A673 (cell line): ENCODE measurements at regions not wholly inside any gene's neighbourhood (a gene's known extent, or its start where the extent isn't known, plus 50 kb on each side); places are given as distances from the start of the nearest gene placed in this dataset.

Experiments
- BruUV-seq: library from RNA; stranded (reverse); fragments of 400-500 nt; replicated peaks from 2 replicates; lab custom pipeline; 2021; lab: Mats Ljungman, UMichigan
- CTCF ChIA-PET: fragments of 300-600 bp; sonication (Branson Sonifier 250); formaldehyde crosslinking; loops from one replicate; lab custom pipeline; 2022; ENCODE audit warnings: antibody characterized with exemption; lab: Charles Lee
- POLR2A ChIA-PET: fragments of 300-600 bp; sonication (Branson Sonifier 250); formaldehyde crosslinking; loops from one replicate; lab custom pipeline; 2022; ENCODE audit warnings: antibody characterized with exemption; ENCODE audit not compliant: low non-redundant PET; lab: Charles Lee
- DNase-seq: peaks from one replicate; pipeline ENCODE4 v3.0.0-alpha.2; 2015; ENCODE audit warnings: low spot score
- H3K27ac ChIP-seq: fragments of 200-600 bp; sonication (generic); 2 replicates; pipeline ENCODE4 v1.5.1; 2016; ENCODE audit warnings: mixed run types, low read depth, mild to moderate bottlenecking, mixed read lengths, antibody characterized with exemption, low read length; ENCODE audit not compliant: poor library complexity, severe bottlenecking
- H3K27me3 ChIP-seq: fragments of 200-600 bp; sonication (generic); replicated peaks from 2 replicates; pipeline ENCODE4 v1.6.1; 2017; ENCODE audit warnings: mixed run types, low read depth, mild to moderate bottlenecking, mixed read lengths, antibody characterized with exemption, low read length; ENCODE audit not compliant: insufficient read depth, poor library complexity
- H3K36me3 ChIP-seq: fragments of 200-600 bp; sonication (generic); 2 replicates; pipeline ENCODE4 v1.6.1; 2016; ENCODE audit warnings: mixed run types, mild to moderate bottlenecking, mixed read lengths, antibody characterized with exemption, low read length; ENCODE audit not compliant: insufficient read depth, poor library complexity, severe bottlenecking
- H3K4me1 ChIP-seq: fragments of 200-600 bp; sonication (generic); 2 replicates; pipeline ENCODE4 v1.6.1; 2017; ENCODE audit warnings: mixed run types, mild to moderate bottlenecking, mixed read lengths, antibody characterized with exemption, low read length; ENCODE audit not compliant: insufficient read depth, poor library complexity, severe bottlenecking
- H3K4me3 ChIP-seq: fragments of 200-600 bp; sonication (generic); 2 replicates; pipeline ENCODE4 v1.5.1; 2016; ENCODE audit warnings: low read depth, mixed run types, mild to moderate bottlenecking, mixed read lengths, low read length; ENCODE audit not compliant: poor library complexity, severe bottlenecking
- H3K9me3 ChIP-seq: fragments of 200-600 bp; sonication (generic); 2 replicates; pipeline ENCODE4 v1.6.1; 2016; ENCODE audit warnings: mixed run types, low read depth, mild to moderate bottlenecking, mixed read lengths, antibody characterized with exemption, low read length; ENCODE audit not compliant: poor library complexity, severe bottlenecking
- CTCF ChIP-seq: fragments of 300-800, 200-600 bp; sonication (generic); conservative IDR thresholded peaks from 2 replicates; pipeline ENCODE4 v1.5.1; 2017; ENCODE audit warnings: low read depth, mild to moderate bottlenecking, antibody characterized with exemption, low read length, moderate library complexity, mixed read lengths
- EZH2 ChIP-seq: fragments of 200-600 bp; sonication (generic); IDR thresholded peaks from 2 replicates; pipeline ENCODE4 v1.6.1; 2017; ENCODE audit warnings: borderline replicate concordance, low read depth, mild to moderate bottlenecking, mixed read lengths, antibody characterized with exemption, low read length; ENCODE audit not compliant: poor library complexity, severe bottlenecking
- intact Hi-C: fragments of 100-400 bp; cut with micrococcal nuclease; formaldehyde crosslinking; loops from one replicate; pipeline ENCODE4 v1.10.0; 2022; ENCODE audit not compliant: unreplicated experiment

DNA sequence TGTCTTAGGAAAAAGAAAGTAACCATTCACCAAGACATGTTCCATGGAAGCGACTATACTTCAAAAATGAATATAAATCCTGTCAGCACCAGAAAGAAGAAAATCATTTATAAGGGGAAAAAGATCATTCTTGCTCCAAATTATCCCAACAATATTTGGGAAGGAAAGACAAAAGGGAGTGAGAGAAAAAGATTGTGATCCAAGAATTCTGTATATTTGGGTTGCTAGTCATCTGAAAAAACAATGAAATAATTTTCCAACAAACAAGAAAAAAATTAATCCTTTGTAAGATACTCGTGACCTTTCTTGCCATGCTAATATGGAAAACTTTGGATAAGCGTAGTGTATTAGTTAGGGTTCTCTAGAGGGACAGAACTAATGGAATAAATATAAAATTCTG, 163.2 kb upstream of the ZNF32 start:
- no TSS peak for BruUV-seq
- no peaks in the 10 kb centered on the region for H3K27me3 ChIP-seq
- no peaks in the 10 kb centered on the region for H3K9me3 ChIP-seq
- H3K36me3 ChIP-seq, result no peaks in the 10 kb centered on the region
- POLR2A ChIA-PET, result no interaction called here
- TF ChIP-seq CTCF (no peak), EZH2 (no peak)
- no peaks in the 10 kb centered on the region for H3K4me1 ChIP-seq
- CTCF ChIA-PET, result no interaction called here
- DNase-seq, result no peak
- no peak overlapping the region for H3K27ac ChIP-seq
- no peak overlapping the region for H3K4me3 ChIP-seq
- intact Hi-C loops, result no loop called here

GRCh38 chr10:43809211-43809930, 160.7 kb upstream of the ZNF32 start:
- TF ChIP-seq CTCF (no peak), EZH2 (no peak)
- ChIA-PET POLR2A (no interaction called here), CTCF (no interaction called here)
- Histone ChIP-seq H3K36me3 (no peaks in the 10 kb centered on the region), H3K27me3 (no peaks in the 10 kb centered on the region), H3K27ac (no peak overlapping the region), H3K4me3 (no peak overlapping the region), H3K4me1 (no peaks in the 10 kb centered on the region), H3K9me3 (no peaks in the 10 kb centered on the region)
- intact Hi-C loops, result no loop called here
- no peak for DNase-seq
- BruUV-seq, result no TSS peak

DNA sequence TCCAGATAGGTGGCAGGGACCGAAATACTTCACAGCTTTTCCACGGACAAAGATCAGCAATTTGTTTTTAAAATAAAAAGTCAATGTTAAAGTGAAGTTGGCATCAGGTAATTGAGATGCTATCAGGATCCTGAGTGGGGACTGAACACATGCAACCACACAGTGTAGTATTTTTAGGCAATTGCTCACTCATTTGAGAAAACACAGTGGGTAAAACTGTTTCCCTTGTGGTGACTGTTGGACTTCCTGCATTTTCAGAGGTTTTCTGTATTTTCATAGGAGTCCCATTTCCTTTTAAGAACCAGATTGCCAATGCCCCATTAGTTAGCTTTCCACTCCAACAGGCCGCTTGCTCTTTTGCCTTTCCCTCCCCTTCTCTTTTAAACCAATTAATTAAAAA, 159.5 kb upstream of the ZNF32 start:
- CTCF ChIA-PET, result no interaction called here
- Histone ChIP-seq H3K4me1 (no peaks in the 10 kb centered on the region), H3K4me3 (no peak overlapping the region), H3K36me3 (no peaks in the 10 kb centered on the region), H3K27me3 (no peaks in the 10 kb centered on the region), H3K9me3 (no peaks in the 10 kb centered on the region), H3K27ac (no peak overlapping the region)
- POLR2A ChIA-PET, result no interaction called here
- no TSS peak for BruUV-seq
- TF ChIP-seq CTCF (no peak), EZH2 (no peak)
- DNase-seq, result no peak
- intact Hi-C loops, result no loop called here
